NCI-H69 (cell line): ENCODE measurements at regions not wholly inside any gene's neighbourhood (a gene's known extent, or its start where the extent isn't known, plus 50 kb on each side); places are given as distances from the start of the nearest gene placed in this dataset.

Experiments
- DNase-seq: peaks from one replicate; lab custom pipeline; 2025; lab: John Stamatoyannopoulos, UW

DNA sequence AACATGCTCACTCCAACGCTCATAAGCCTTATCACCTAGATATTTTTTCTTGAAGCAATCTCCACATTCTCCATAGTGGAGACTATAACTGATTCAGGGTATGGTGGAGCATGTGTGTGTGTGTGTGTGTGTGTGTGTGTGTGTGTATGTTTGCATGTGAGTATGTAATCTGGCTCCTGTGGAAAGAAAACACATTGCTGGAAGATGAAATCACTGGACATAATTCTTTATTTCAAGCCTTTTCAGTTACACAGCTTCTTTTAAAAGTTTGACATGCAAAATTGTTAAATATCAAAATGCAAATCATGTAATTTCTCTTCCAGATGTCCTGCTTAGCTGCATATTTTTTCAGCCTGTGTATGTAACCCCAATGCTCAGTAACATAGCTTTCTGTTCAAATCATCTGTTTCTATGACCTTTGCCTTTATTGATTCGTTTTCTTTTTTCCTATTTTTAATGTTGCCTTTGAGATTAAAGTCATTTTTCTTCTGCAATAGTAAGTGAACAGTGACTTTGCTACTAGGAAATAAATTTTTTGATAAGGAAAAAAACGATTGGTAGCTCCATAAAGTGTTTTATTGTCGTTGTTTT, 80.5 kb upstream of the BTG1 start:
- no peak for DNase-seq

DNA sequence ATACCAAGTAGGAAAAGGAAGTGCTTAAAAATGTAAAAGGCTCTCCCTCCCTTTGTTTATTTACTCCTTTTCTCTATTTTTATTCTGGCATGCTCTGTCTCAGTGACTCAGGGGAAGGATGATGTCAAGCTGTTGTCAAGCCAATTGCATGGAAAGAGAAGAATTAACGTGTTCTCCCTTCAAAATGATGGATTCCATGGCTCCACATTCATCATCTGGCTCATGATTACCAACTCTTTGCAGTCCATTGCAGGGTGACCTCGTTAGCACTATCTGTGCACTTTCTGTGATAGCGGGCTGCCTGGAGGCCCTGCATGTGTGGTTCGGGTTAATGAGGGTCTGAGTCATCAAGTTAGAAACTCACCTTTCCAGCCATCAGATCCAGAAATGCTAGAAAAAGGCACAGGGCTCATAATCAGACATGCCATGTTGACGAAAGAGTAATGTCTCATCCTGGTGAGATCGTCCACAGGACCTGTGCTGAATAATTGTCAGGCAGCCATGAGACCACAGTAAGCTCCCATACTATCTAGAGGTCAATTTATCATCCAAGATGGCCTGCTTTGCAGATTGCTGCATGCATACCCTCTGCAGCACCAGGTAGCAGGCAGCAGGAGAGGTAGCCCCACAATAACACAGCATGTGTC, 79.2 kb upstream of the BTG1 start:
- DNase-seq = peak; percentile 29

DNA sequence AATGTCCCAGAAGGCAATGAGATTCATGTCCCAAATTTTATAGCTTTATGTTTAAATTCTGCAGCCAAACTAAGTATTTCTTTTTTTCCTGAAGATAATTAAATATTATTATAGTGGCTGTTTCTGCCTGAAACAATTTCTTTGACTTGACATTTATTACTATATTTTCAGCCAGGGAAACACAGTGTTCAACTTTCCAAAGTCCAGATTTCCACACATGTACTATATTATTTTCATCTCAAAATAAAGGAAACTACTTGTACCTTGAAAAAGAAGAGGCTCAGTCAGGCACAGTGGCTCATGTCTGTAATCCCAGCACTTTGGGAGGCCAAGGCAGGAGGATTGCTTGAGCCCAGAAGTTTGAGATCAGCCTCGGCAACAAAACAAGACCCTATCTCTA, 77.8 kb upstream of the BTG1 start:
- DNase-seq = no peak

DNA sequence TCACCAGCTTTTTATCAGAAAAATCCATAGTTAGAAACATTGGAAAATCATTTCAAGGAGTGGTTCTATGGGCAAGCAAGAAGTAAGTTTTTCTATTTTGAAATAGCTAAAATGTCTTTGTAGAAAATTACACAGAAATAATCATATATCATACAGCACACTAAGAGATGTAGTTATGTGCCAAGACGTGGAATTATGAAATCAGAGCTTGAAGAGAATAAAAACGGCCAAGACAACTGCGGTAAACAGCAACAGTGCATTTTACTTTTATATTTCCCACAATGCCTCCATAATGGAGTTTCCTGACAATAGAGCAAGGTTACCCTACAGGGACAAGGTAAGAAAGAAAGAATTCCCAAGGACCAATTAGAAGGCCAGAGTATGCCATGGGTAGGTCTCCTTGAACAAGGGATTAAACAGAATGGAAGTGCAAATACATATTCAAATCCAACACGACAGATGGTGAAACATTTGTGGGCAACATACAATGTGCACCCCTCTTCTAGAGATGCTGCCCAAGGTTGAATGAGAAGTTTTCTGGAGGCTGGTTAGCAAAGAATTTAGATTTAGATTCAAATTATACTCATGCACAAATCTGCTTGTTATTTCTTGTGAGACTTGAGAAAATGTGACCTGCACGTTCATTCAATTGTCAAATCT, 76.1 kb upstream of the BTG1 start:
- DNase-seq = no peak

DNA sequence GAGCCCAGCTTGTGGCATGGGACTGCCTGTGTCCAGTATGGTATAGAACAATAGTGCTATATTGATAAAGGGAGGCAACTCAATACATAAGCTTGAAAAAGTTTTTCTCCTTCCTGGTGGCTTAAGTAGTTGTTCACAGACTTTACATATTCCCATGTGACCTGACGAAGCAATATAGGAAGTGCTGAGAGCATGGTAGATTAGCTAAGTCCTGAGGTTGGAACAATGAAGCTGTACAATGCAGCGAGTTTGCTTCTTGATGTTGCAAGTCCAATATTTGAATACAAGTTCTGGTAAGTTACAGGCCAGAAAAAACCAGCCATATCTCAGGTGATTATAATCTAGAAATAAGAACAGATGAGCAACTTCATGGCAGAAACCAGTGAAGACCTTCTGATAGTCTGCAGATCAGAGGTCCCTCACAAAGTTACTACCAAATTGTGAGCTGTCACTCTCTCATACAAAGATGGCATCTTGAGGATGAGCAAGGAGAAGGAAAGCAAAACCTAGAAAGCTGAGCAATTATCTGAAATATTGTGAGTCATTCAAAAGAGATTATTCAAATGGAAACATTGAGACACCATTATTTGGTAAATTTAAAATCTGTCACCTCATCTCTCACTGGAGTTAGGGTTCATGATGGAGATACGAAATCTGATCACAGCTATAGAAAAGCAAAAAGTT, 72.9 kb upstream of the BTG1 start:
- DNase-seq = no peak

DNA sequence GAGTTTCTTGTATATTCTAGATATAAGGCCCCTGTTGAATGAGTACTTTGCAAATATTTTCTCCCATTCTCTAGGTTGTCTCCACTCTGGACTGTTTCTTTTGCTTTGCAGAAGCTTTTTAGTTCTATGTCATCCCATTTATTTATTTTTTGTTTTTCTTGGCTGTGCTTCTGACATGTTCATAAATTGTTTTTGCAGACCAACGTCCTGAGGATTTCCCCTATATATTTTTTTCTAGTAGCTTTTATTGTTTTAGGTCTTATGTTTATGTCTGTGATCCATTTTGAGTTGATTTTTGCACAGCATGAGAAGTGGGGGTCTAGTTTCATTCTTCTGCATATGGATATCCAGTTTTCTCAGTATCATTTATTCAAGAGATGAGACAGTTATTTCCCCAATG, 70.4 kb upstream of the BTG1 start:
- DNase-seq = no peak

DNA sequence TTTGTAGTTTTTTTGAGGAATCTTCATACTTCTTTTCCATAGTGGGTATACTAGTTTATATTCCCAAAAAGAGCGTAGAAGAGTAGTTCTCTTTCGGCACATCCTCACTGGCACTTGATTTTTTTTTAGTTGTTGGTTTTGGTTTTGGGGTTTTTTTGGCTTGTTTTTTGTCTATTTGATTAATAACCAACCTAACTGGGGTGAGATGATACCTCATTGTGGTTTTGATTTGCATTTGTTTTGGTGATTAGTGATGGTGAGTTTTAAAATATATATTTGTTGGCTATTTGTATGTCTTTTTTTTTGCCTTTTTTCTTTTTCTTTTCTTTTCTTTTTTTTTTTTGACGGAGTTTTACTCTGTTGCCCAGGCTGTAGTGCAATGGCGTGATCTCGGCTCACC, 69.7 kb upstream of the BTG1 start:
- no peak for DNase-seq

DNA sequence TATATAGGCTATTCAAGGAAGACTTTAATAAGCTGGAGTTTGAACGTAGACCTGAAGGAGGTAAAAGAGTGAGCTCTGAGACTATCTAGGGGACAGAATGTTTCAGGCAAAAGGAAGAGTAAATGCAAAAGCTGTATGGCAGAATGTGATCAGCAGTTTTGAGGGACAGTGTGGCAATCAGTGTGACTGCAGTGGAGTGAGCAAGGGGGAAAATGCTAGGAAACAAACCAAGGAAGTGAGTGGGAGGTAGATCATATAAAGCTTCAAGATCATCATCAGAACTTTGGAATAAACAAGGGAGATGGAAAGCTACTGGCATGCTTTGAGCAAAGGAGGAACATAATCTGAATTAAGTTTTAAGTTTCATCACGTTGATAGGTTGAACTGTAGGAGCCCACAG, 67.5 kb upstream of the BTG1 start:
- DNase-seq = no peak

DNA sequence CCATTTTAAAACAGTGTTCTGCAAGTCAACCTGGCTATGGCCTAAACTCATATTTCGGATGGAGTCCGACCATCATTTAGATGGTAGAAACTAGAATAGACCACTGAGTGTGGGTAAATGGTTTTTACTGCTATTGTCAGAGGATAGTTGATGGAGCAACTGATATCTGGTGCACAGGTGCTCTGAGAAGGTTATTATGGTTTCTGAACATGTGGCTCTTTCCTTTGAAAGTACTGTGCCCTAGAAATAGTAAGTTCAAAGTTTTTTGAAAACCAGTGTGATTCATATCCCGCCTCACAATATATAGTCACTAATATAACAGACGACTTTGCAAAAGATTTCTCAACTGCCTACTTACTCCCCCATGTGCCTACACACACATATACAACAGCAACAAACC, 64.4 kb upstream of the BTG1 start:
- no peak for DNase-seq

DNA sequence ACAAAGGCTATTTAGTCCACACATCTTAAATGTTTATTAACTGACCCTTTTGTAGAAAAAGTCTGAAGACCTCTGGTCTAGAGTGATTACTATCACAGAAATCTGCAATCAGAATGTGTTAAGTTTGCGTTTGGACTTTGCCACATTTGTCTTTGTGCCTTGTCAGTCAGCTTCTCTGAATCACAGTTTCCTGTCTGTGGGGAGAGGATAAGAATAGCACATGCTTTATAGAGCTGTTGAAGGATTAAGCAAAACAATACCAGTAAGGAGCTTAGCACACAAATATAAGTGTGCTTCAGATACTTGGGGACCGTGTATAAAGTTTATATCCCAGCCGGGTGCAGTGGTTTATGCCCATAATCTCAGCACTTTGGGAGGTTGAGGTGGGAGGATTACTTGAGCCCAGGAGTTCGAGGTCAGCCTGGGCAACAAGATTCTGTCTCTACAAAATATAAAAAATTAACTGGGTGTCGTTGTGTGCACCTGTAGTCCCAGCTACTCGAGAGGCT, 63.0 kb upstream of the BTG1 start:
- DNase-seq = no peak

DNA sequence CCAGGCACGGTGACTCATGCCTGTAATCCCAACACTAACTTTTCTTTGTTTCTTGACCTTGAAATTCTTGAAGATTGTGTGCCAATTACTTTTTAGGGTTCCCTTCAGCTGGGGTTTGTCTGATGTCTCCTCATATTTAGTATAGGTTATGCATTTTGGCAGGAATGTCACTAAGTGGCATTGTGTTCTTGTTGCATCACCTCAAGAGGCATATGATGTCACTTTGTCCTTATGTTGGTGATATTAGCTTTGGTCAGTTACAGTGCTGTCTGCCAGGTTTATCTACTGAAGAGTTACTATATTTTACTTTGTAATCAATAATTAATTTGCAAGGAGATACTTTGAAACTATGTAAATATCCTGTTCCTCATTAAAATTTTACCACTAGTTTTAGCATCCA, 61.0 kb upstream of the BTG1 start:
- DNase-seq = no peak

DNA sequence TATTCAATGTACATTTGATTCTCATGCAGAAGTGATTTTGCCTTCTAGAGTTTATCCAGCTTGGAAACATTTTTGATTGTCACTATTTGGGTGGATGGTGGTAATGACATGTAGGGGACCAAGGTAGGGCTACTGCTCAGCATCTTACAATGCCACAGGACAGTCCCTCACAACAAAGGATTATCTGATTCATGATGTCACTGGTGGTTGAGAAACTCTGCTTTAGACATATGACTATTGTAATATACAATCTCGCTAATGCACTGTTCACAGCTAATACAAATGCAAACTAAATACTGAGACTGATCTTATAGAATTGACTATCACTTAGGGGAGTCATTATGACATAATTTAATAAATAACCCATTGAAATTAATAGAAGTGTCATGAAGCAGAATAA, 60.4 kb upstream of the BTG1 start:
- no peak for DNase-seq

DNA sequence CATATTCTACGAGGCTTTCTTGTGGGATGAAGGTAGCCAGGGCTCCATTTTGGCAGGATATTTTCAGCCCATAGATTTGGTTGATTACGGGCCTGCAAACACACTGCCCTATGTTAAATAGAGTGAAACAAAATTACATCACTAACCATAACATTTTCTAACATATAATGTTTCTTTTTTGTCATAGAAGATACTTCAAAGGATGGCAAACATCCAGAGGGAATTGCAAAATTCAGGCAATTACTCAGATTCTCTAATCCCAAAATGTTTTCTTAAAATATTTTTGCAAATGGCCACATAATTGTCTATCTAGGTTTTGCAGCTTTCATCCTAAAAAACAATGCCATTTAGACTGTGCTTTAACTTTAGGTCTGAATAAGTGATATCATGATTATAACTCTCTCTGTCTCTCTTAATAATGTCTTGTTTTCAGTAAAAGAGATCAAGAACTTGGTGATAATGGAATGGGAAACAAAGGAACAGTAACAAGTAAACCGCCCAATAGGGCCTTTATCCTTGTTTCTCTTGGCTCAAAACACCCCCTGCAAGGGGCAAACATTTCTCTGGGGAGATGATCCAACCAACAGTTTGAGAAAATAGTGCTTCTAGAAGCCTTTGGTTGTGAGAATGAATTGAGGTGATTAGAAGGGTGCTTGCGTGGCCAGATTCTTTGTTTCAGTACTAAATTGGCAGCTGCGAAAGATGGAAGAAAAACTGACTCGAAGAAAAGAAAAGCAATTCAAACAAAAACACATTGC, 54.4 kb upstream of the BTG1 start:
- DNase-seq = no peak

DNA sequence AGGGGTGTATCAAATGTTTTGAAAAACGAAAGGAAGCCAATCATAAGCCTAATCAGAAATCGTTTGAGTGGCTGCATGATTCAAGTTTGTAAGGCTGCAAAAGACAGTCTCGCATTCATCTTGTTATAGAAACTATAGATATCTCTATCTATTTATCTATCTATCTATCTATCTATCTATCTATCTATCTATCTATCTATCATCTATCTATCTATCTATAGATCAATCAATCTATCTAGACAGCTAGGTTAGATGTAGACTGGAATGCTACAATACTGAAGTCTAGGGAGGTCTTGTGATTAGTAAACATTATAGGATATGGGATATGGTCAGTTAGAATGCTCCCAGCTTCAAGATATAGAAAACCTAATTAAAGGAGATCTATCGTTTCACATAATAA, 52.2 kb upstream of the BTG1 start:
- no peak for DNase-seq

DNA sequence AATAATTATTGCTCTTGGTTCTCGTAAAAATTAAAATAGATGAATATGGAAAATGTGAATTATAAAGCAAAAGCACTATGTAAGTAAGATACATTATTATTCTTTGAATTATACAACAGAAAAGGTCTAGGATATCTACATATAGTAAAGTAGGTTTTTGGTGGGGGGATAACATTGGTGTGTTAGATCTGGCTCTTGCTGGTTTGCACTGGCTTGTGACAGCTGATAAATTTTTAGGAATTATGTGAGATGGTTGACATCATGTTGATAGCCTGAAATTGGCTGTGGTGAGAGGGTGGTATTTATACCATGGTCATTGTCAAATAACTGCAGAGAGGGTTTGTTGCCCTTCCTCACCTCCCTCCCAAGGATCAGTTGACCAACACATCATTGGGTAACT, 50.7 kb upstream of the BTG1 start:
- DNase-seq = no peak
